Fibroblast of lung (primary cell): ENCODE measurements at regions not wholly inside any gene's neighbourhood (a gene's known extent, or its start where the extent isn't known, plus 50 kb on each side); places are given as distances from the start of the nearest gene placed in this dataset.
A peak's percentile ranks its signal among the peaks of the same experiment; 100 is the strongest.

Experiments used
- DNase-seq, 2 donors: peaks; one replicate each; pipeline versions ENCODE4 v3.0.0 to v3.0.0-alpha.2; 2010; ENCODE audit warnings: low read depth in 2 of 2
- H2AFZ ChIP-seq: 2 replicates; pipeline ENCODE4 v1.5.1; 2012; ENCODE audit warnings: low read length, control low read depth, inconsistent platforms
- H3K27ac ChIP-seq: 2 replicates; pipeline ENCODE4 v1.5.1; 2011; ENCODE audit warnings: low read length, control low read depth; ENCODE audit not compliant: insufficient read depth
- H3K27me3 ChIP-seq: 2 replicates; pipeline ENCODE4 v1.5.1; 2011; ENCODE audit warnings: mild to moderate bottlenecking, low read length; ENCODE audit not compliant: control insufficient read depth, insufficient read depth
- H3K36me3 ChIP-seq: 2 replicates; pipeline ENCODE4 v1.5.1; 2011; ENCODE audit warnings: low read length; ENCODE audit not compliant: control insufficient read depth, insufficient read depth
- H3K4me1 ChIP-seq: 2 replicates; pipeline ENCODE4 v1.5.1; 2011; ENCODE audit warnings: low read length; ENCODE audit not compliant: control insufficient read depth, insufficient read depth; ENCODE audit errors: extremely low read depth
- H3K4me2 ChIP-seq: 2 replicates; pipeline ENCODE4 v1.5.1; 2011; ENCODE audit warnings: low read length, control low read depth; ENCODE audit not compliant: insufficient read depth; ENCODE audit errors: extremely low read depth
- H3K4me3 ChIP-seq, 4 experiments: fragments of 200-600 bp in 1 of 4; sonication (generic) in 1 of 4; replicated peaks in 1 of 4; 2 replicates each; pipeline ENCODE4 v1.5.1; 2011 to 2016; ENCODE audit warnings: low read length in 4 of 4, low read depth in 3 of 4, mild to moderate bottlenecking in 3 of 4, control low read depth in 2 of 4, inconsistent platforms in 1 of 4, mixed read lengths in 1 of 4; ENCODE audit not compliant: insufficient read depth in 1 of 4; ENCODE audit errors: control extremely low read depth in 1 of 4
- H3K79me2 ChIP-seq: 2 replicates; pipeline ENCODE4 v1.5.1; 2012; ENCODE audit warnings: mild to moderate bottlenecking, low read length, inconsistent platforms; ENCODE audit not compliant: control insufficient read depth, insufficient read depth
- H3K9ac ChIP-seq: 2 replicates; pipeline ENCODE4 v1.5.1; 2011; ENCODE audit warnings: mild to moderate bottlenecking, low read length, control low read depth; ENCODE audit not compliant: insufficient read depth
- H3K9me3 ChIP-seq: 2 replicates; pipeline ENCODE4 v1.5.1; 2012; ENCODE audit warnings: low read depth, low read length; ENCODE audit not compliant: control insufficient read depth, insufficient read depth
- H4K20me1 ChIP-seq: 2 replicates; pipeline ENCODE4 v1.5.1; 2011; ENCODE audit warnings: low read length; ENCODE audit not compliant: control insufficient read depth, insufficient read depth; ENCODE audit errors: extremely low read depth
- EZH2 ChIP-seq: IDR thresholded peaks from 2 replicates; pipeline ENCODE4 v1.5.1; 2012; ENCODE audit warnings: low read length, control low read depth, mild to moderate bottlenecking; ENCODE audit errors: missing control alignments
- TF ChIP-seq, protein P1 (sequence below), 2 donors: IDR thresholded peaks in 1 of 2; conservative IDR thresholded peaks in 1 of 2; 1 replicate in 1 of 2; 2 replicates in 1 of 2; pipeline ENCODE4 v1.5.1; 2011 to 2012; ENCODE audit warnings: low read length in 2 of 2, control low read depth in 1 of 2, inconsistent platforms in 1 of 2, low read depth in 1 of 2, mild to moderate bottlenecking in 1 of 2

DNA sequence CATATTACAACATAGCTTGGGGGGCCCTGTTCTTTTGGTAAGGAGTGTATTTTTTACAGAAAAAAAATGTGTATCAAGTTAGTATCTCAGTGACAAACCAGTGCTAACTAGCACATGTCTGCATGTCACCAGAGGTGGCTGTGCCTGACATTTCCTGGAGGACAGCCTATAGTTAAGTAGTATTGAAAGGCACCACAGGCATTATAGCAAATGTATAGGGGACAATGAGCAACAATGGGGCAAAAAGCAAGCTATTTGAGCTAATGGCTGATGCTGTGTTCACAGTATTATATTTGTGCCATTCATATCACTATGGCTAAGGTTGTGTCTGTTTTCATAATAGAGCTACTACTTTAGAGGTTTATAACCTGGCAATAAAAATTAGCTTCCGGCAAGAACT is 1644.0 kb downstream of the MAT2B start:
- Histone ChIP-seq H3K36me3 (no peaks in the 10 kb centered on the region), H3K4me1 (no peaks in the 10 kb centered on the region), H2AFZ (no peak overlapping the region), H3K9ac (no peak overlapping the region), H4K20me1 (no peaks in the 10 kb centered on the region), H3K4me2 (no peak overlapping the region), H3K79me2 (no peaks in the 10 kb centered on the region), H3K27ac (no peak overlapping the region), H3K4me3 (no peak overlapping the region), H3K9me3 (no peaks in the 10 kb centered on the region), H3K27me3 (no peaks in the 10 kb centered on the region)
- TF ChIP-seq, protein P1, sequence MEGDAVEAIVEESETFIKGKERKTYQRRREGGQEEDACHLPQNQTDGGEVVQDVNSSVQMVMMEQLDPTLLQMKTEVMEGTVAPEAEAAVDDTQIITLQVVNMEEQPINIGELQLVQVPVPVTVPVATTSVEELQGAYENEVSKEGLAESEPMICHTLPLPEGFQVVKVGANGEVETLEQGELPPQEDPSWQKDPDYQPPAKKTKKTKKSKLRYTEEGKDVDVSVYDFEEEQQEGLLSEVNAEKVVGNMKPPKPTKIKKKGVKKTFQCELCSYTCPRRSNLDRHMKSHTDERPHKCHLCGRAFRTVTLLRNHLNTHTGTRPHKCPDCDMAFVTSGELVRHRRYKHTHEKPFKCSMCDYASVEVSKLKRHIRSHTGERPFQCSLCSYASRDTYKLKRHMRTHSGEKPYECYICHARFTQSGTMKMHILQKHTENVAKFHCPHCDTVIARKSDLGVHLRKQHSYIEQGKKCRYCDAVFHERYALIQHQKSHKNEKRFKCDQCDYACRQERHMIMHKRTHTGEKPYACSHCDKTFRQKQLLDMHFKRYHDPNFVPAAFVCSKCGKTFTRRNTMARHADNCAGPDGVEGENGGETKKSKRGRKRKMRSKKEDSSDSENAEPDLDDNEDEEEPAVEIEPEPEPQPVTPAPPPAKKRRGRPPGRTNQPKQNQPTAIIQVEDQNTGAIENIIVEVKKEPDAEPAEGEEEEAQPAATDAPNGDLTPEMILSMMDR (conservative IDR thresholded peaks at IDR 0.05 in 1 of 2, IDR thresholded peaks at IDR 0.05 in 1 of 2; ENCODE audit: low read depth in 1 of 2, low read length in 2 of 2) = no peak
- no peak for TF ChIP-seq EZH2
- no peak for DNase-seq

DNA sequence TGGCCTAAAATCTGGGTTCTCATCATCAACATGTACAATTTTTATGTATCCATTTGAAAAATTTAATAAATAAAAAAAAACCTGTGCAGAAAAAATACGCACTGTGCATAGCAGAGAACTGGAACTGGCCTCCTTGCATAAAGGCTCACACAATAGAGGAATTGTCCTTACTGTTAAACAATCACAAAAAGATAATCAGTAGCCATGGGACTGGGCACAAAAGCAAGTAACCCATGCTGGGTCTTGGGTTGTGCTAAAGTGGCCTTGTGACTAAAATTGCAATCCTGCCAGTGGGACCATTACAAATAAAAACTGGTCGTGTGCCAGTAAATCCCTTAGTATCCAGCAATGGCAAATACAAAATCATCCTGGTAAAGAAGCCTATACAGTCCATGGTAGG is 1646.6 kb downstream of the MAT2B start:
- no peaks in the 10 kb centered on the region for H3K4me1 ChIP-seq
- H3K9ac ChIP-seq = no peak overlapping the region
- no peaks in the 10 kb centered on the region for H3K27me3 ChIP-seq

DNA sequence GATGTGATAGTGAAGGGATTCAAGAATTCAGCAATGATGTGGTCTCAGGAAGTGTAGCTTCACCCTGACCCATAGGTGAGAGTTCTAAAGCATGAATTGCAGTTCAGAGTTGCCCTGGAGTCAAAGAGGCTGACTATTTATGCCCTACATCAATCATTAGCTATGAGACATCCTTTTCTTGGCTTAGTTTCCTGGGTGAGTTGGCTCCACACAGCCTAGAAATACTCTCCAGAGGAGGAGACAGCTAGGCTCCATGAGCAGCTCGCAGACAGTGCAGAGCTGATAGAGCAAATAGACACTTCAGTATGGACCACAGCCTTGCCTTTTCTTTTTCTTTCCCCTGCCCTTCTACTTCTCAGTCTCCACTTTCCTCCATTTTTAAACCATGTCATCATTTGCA is 1651.8 kb downstream of the MAT2B start:
- no peak overlapping the region for H3K9ac ChIP-seq
- H3K27ac ChIP-seq = no peak overlapping the region
- H3K4me3 ChIP-seq = no peak overlapping the region
- TF ChIP-seq, protein P1 (conservative IDR thresholded peaks at IDR 0.05 in 1 of 2, IDR thresholded peaks at IDR 0.05 in 1 of 2; ENCODE audit: low read depth in 1 of 2, low read length in 2 of 2) = no peak
- no peak for TF ChIP-seq EZH2
- H3K79me2 ChIP-seq = no peaks in the 10 kb centered on the region
- H3K36me3 ChIP-seq = no peaks in the 10 kb centered on the region
- H3K9me3 ChIP-seq = no peaks in the 10 kb centered on the region
- DNase-seq = peak in 1 of 2 donors; percentile 29
- no peak overlapping the region for H2AFZ ChIP-seq
- H3K27me3 ChIP-seq = no peaks in the 10 kb centered on the region
- H3K4me2 ChIP-seq = no peak overlapping the region
- no peaks in the 10 kb centered on the region for H3K4me1 ChIP-seq
- H4K20me1 ChIP-seq = no peaks in the 10 kb centered on the region

More for the DNA sequence above, 1646.6 kb downstream of the MAT2B start:
- Histone ChIP-seq H3K9me3 (no peaks in the 10 kb centered on the region), H3K27ac (no peak overlapping the region), H3K4me2 (no peak overlapping the region), H3K4me3 (no peak overlapping the region), H3K36me3 (no peaks in the 10 kb centered on the region), H4K20me1 (no peaks in the 10 kb centered on the region), H3K79me2 (no peaks in the 10 kb centered on the region), H2AFZ (no peak overlapping the region)
- no peak for DNase-seq
- TF ChIP-seq EZH2 = no peak
- TF ChIP-seq, protein P1 (conservative IDR thresholded peaks at IDR 0.05 in 1 of 2, IDR thresholded peaks at IDR 0.05 in 1 of 2; ENCODE audit: low read depth in 1 of 2, low read length in 2 of 2) = no peak
